ENCODE measurements at regions not wholly inside any gene's neighbourhood (a gene's known extent, or its start where the extent isn't known, plus 50 kb on each side); places are given as distances from the start of the nearest gene placed in this dataset.

- TF ChIP-seq CTCF (IDR thresholded peaks at IDR 0.05; ENCODE audit: low read length) (no peak), EZH2 (optimal IDR thresholded peaks at IDR 0.05; ENCODE audit: low read depth, low read length) (no peak)
Measured at GRCh38 chr3:13171704-13172643, 98.7 kb upstream of the IQSEC1 start.
